Mesendoderm (in vitro differentiated cells): ENCODE measurements at regions not wholly inside any gene's neighbourhood (a gene's known extent, or its start where the extent isn't known, plus 50 kb on each side); places are given as distances from the start of the nearest gene placed in this dataset.
A peak's percentile ranks its signal among the peaks of the same experiment; 100 is the strongest.

Experiments used
- DNase-seq: peaks from one replicate; pipeline ENCODE4 v3.0.0; 2013
- H2AK5ac ChIP-seq: 2 replicates; pipeline ENCODE4 v1.6.1; 2013; ENCODE audit warnings: low read length, inconsistent platforms
- H2BK120ac ChIP-seq: 2 replicates; pipeline ENCODE4 v1.6.1; 2013; ENCODE audit warnings: low read depth, mild to moderate bottlenecking, low read length, moderate library complexity, mixed read lengths
- H2BK15ac ChIP-seq: replicated peaks from 2 replicates; pipeline ENCODE4 v1.6.1; 2013; ENCODE audit warnings: low read depth, mild to moderate bottlenecking, moderate library complexity
- H2BK5ac ChIP-seq: 2 replicates; pipeline ENCODE4 v1.6.1; 2013; ENCODE audit warnings: low read length, inconsistent platforms
- H3K18ac ChIP-seq: 2 replicates; pipeline ENCODE4 v1.6.1; 2013; ENCODE audit warnings: mild to moderate bottlenecking, low read length, mixed read lengths
- H3K23ac ChIP-seq: one replicate; pipeline ENCODE4 v1.6.1; 2013; ENCODE audit warnings: low read length
- H3K27ac ChIP-seq: 2 replicates; pipeline ENCODE4 v1.5.1; 2013; ENCODE audit warnings: low read depth, mild to moderate bottlenecking, inconsistent platforms, low read length, moderate library complexity
- H3K27me3 ChIP-seq: 2 replicates; pipeline ENCODE4 v1.6.1; 2013; ENCODE audit warnings: low read length, control low read depth, mild to moderate bottlenecking, inconsistent platforms; ENCODE audit not compliant: insufficient read depth, poor library complexity
- H3K36me3 ChIP-seq: 2 replicates; pipeline ENCODE4 v1.6.1; 2013; ENCODE audit warnings: low read length, inconsistent platforms; ENCODE audit not compliant: control insufficient read depth, insufficient read depth
- H3K4ac ChIP-seq: one replicate; pipeline ENCODE4 v1.6.1; 2013; ENCODE audit warnings: low read depth, mild to moderate bottlenecking, low read length, moderate library complexity
- H3K4me1 ChIP-seq: 2 replicates; pipeline ENCODE4 v1.6.1; 2013; ENCODE audit warnings: low read depth, low read length, inconsistent platforms; ENCODE audit not compliant: control insufficient read depth
- H3K4me2 ChIP-seq: 2 replicates; pipeline ENCODE4 v1.6.1; 2013; ENCODE audit warnings: low read length
- H3K4me3 ChIP-seq: 2 replicates; pipeline ENCODE4 v1.5.1; 2013; ENCODE audit warnings: mild to moderate bottlenecking, low read length
- H3K56ac ChIP-seq: one replicate; pipeline ENCODE4 v1.6.1; 2013; ENCODE audit warnings: low read length
- H3K79me1 ChIP-seq: 2 replicates; pipeline ENCODE4 v1.6.1; 2013; ENCODE audit warnings: low read length, inconsistent platforms
- H3K79me2 ChIP-seq: 2 replicates; pipeline ENCODE4 v1.6.1; 2013; ENCODE audit warnings: mild to moderate bottlenecking, low read length; ENCODE audit not compliant: control insufficient read depth, insufficient read depth
- H3K9ac ChIP-seq: 2 replicates; pipeline ENCODE4 v1.6.1; 2013; ENCODE audit warnings: low read length, inconsistent platforms
- H4K5ac ChIP-seq: one replicate; pipeline ENCODE4 v1.6.1; 2013; ENCODE audit warnings: low read length
- H4K8ac ChIP-seq: one replicate; pipeline ENCODE4 v1.6.1; 2013; ENCODE audit warnings: low read depth, mild to moderate bottlenecking, control low read depth, low read length, moderate library complexity
- WGBS: extraction: QIAGEN DNeasy Blood & Tissue Kit; methylation state at CpG from one replicate; pipeline ENCODE4 v1.1.7; 2013; ENCODE audit warnings: low lambda C conversion rate, missing lambda C conversion rate; ENCODE audit not compliant: insufficient coverage; ENCODE audit errors: extremely low coverage; 5-methylcytosine and 5-hydroxymethylcytosine counted together

DNA sequence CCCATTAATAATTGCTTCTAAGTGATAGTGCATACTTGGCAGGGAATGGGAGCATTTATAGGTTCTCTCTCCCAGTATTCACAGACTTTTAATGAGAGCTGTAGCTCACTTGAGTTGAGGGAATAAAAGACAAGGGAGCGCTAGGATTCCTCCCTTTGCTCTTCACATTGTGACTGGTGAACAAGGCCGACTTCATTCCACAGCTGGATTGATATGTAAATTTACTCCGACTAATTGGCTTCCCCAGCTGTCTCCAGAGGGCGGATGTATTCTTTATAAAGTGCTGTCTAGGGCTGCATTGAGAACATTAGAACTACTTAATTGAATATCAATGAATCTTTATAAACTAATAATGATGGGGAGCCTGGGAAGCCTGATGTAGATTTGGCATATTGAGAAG lies 63.4 kb downstream of the GPR50 start:
- no peak overlapping the region for H2BK5ac ChIP-seq
- no peak overlapping the region for H4K5ac ChIP-seq
- no peak overlapping the region for H2BK15ac ChIP-seq
- H3K79me1 ChIP-seq = no peaks in the 10 kb centered on the region
- H3K56ac ChIP-seq = no peak overlapping the region
- H3K4me3 ChIP-seq = no peak overlapping the region
- no peaks in the 10 kb centered on the region for H3K36me3 ChIP-seq
- no peak overlapping the region for H2AK5ac ChIP-seq
- no peak overlapping the region for H3K4ac ChIP-seq
- no peaks in the 10 kb centered on the region for H3K79me2 ChIP-seq
- DNase-seq = peak; percentile 49
- H3K27ac ChIP-seq = no peak overlapping the region
- no peak overlapping the region for H3K9ac ChIP-seq
- no peak overlapping the region for H2BK120ac ChIP-seq
- H3K4me2 ChIP-seq = no peak overlapping the region
- H3K4me1 ChIP-seq = no peaks in the 10 kb centered on the region
- H3K18ac ChIP-seq = no peak overlapping the region
- WGBS = no CpG with 5 or more reads among the region's 4 CpGs
- no peak overlapping the region for H3K23ac ChIP-seq
- H4K8ac ChIP-seq = no peak overlapping the region
- no peaks in the 10 kb centered on the region for H3K27me3 ChIP-seq

- no peak overlapping the region for H3K56ac ChIP-seq
- no peaks in the 10 kb centered on the region for H3K4me1 ChIP-seq
- no peak overlapping the region for H3K4ac ChIP-seq
- H3K4me3 ChIP-seq = no peak overlapping the region
- no peak overlapping the region for H3K27ac ChIP-seq
- H3K27me3 ChIP-seq = no peaks in the 10 kb centered on the region
- WGBS = no CpG with 5 or more reads among the region's 1 CpG
- H3K9ac ChIP-seq = no peak overlapping the region
- H2BK120ac ChIP-seq = no peak overlapping the region
- no peak overlapping the region for H2BK15ac ChIP-seq
- no peak overlapping the region for H4K8ac ChIP-seq
- no peak overlapping the region for H3K4me2 ChIP-seq
- no peaks in the 10 kb centered on the region for H3K79me1 ChIP-seq
- no peak overlapping the region for H2BK5ac ChIP-seq
- no peak overlapping the region for H3K23ac ChIP-seq
- no peaks in the 10 kb centered on the region for H3K79me2 ChIP-seq
- H3K18ac ChIP-seq = no peak overlapping the region
- no peak overlapping the region for H4K5ac ChIP-seq
- H2AK5ac ChIP-seq = no peak overlapping the region
- H3K36me3 ChIP-seq = no peaks in the 10 kb centered on the region
- no peak for DNase-seq
Measured at GRCh38 chrX:151240237-151240636, 63.9 kb downstream of the GPR50 start.

- no peak overlapping the region for H3K4ac ChIP-seq
- H3K36me3 ChIP-seq = no peaks in the 10 kb centered on the region
- no peak overlapping the region for H3K4me3 ChIP-seq
- no peak overlapping the region for H2BK120ac ChIP-seq
- H3K23ac ChIP-seq = no peak overlapping the region
- no peak overlapping the region for H4K5ac ChIP-seq
- H2BK5ac ChIP-seq = no peak overlapping the region
- no peak overlapping the region for H3K4me2 ChIP-seq
- no CpG with 5 or more reads among the region's 6 CpGs for WGBS
- no peak overlapping the region for H4K8ac ChIP-seq
- no peak for DNase-seq
- no peaks in the 10 kb centered on the region for H3K79me2 ChIP-seq
- no peak overlapping the region for H3K56ac ChIP-seq
- no peak overlapping the region for H3K9ac ChIP-seq
- no peaks in the 10 kb centered on the region for H3K27me3 ChIP-seq
- no peak overlapping the region for H2BK15ac ChIP-seq
- H3K27ac ChIP-seq = no peak overlapping the region
- H2AK5ac ChIP-seq = no peak overlapping the region
- no peaks in the 10 kb centered on the region for H3K4me1 ChIP-seq
- H3K18ac ChIP-seq = no peak overlapping the region
- H3K79me1 ChIP-seq = no peaks in the 10 kb centered on the region
Measured at GRCh38 chrX:151268836-151269235, 92.5 kb downstream of the GPR50 start.

DNA sequence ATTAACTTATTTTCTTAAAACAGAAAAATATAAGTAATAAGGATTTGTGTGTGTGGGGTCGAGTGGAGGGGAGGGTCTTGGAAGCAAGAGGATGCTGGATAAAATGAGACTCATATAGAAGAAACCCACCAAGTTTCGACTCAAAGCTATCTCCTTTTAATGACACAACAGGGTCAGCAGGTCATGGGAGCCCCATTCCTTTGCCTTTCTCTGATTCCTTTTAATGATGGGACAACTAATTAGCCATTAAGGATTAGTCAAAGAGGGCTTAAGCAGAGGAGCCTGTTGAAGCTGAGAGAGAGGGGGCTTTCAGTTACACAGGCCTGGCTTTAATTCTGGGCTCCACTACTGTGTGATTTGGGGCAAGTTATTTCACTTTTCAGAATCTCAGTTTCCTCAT lies 102.8 kb downstream of the GPR50 start:
- Histone ChIP-seq H2BK120ac (no peak overlapping the region), H3K56ac (no peak overlapping the region), H2AK5ac (no peak overlapping the region), H3K4ac (no peak overlapping the region), H2BK15ac (no peak overlapping the region), H4K8ac (no peak overlapping the region), H3K4me2 (no peak overlapping the region), H3K27me3 (no peaks in the 10 kb centered on the region), H3K36me3 (no peaks in the 10 kb centered on the region), H3K4me1 (no peaks in the 10 kb centered on the region), H3K79me1 (no peaks in the 10 kb centered on the region), H3K9ac (no peak overlapping the region), H3K23ac (no peak overlapping the region), H3K79me2 (no peaks in the 10 kb centered on the region), H3K4me3 (no peak overlapping the region), H2BK5ac (no peak overlapping the region), H3K27ac (no peak overlapping the region), H4K5ac (no peak overlapping the region), H3K18ac (no peak overlapping the region)
- WGBS = 100% methylated on average over 1 of the region's 2 CpGs
- no peak for DNase-seq

GRCh38 chrX:151287954-151288353 lies 109.1 kb upstream of the VMA21 start:
- Histone ChIP-seq H3K4me1 (no peaks in the 10 kb centered on the region), H3K79me2 (no peaks in the 10 kb centered on the region), H3K4me2 (no peak overlapping the region), H2BK15ac (no peak overlapping the region), H4K5ac (no peak overlapping the region), H3K27me3 (no peaks in the 10 kb centered on the region), H3K27ac (no peak overlapping the region), H3K56ac (no peak overlapping the region), H3K23ac (no peak overlapping the region), H3K36me3 (no peaks in the 10 kb centered on the region), H3K18ac (no peak overlapping the region), H3K4me3 (no peak overlapping the region), H4K8ac (no peak overlapping the region), H2AK5ac (no peak overlapping the region), H3K4ac (no peak overlapping the region), H2BK5ac (no peak overlapping the region), H3K79me1 (no peaks in the 10 kb centered on the region), H3K9ac (no peak overlapping the region), H2BK120ac (no peak overlapping the region)
- no CpG with 5 or more reads among the region's 5 CpGs for WGBS
- no peak for DNase-seq

DNA sequence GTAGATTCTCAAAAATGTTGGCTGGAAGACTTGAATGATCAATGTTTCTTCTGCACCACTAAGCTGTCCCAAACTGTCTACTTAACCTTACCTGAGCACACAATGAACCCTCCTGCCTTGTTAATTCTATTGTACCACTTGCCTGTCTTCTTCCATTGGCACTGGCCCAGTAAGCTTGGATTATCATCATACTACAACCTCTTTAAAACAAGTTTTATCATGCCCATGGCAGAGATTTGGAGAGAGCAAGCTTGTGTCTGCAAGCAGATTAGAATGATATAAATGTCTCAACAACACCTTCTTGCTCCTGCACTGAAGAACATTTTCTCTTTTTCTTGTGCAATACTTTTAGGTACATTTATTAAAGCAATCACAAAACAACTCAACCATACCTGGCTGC lies 74.0 kb upstream of the VMA21 start:
- Histone ChIP-seq H3K79me2 (no peaks in the 10 kb centered on the region), H3K56ac (no peak overlapping the region), H3K9ac (no peak overlapping the region), H3K4me3 (no peak overlapping the region), H3K79me1 (no peaks in the 10 kb centered on the region), H3K4me2 (no peak overlapping the region), H3K23ac (no peak overlapping the region), H3K4ac (no peak overlapping the region), H3K18ac (no peak overlapping the region), H3K27me3 (no peaks in the 10 kb centered on the region), H4K8ac (no peak overlapping the region), H2BK5ac (no peak overlapping the region), H3K36me3 (no peaks in the 10 kb centered on the region), H2AK5ac (no peak overlapping the region), H4K5ac (no peak overlapping the region), H2BK15ac (no peak overlapping the region), H3K4me1 (no peaks in the 10 kb centered on the region), H3K27ac (no peak overlapping the region), H2BK120ac (no peak overlapping the region)
- no peak for DNase-seq
